HepG2 (cell line): ENCODE measurements at regions not wholly inside any gene's neighbourhood (a gene's known extent, or its start where the extent isn't known, plus 50 kb on each side); places are given as distances from the start of the nearest gene placed in this dataset.

Experiments used
- ATAC-seq: fragments of 200-7000 bp; cut with Tn5 transposase; 3 replicates; pipeline ENCODE4 v1.9.1; 2020; ENCODE audit warnings: mild to moderate bottlenecking, moderate library complexity
- BruUV-seq: library from RNA; stranded (reverse); fragments of 400-500 nt; replicated peaks from 2 replicates; lab custom pipeline; 2021; lab: Mats Ljungman, UMichigan
- CTCF ChIA-PET: fragments of 300-600 bp; formaldehyde crosslinking; extraction: SDS; loops from one replicate; lab custom pipeline; 2021; ENCODE audit warnings: low total read pairs, inconsistent platforms, low intra/inter-chr PET ratio; lab: Yijun Ruan, JAX
- POLR2A ChIA-PET: fragments of 350-600 bp; sonication (Branson Sonifier 250); formaldehyde crosslinking; loops from one replicate; lab custom pipeline; 2020; ENCODE audit warnings: antibody characterized with exemption, inconsistent platforms; lab: Yijun Ruan, JAX
- DNase-seq: peaks from one replicate; pipeline ENCODE4 v3.0.0-alpha.2; 2015; ENCODE audit warnings: low spot score
- FAIRE-seq: peaks from 3 replicates; lab custom pipeline; 2011; peaks lifted over from hg19 to GRCh38; lab: Jason Lieb, UNC
- H2AFZ ChIP-seq: one replicate; pipeline ENCODE4 v1.6.1; 2011; ENCODE audit warnings: low read length, inconsistent platforms
- H3K27ac ChIP-seq: fragments of 300-600 bp; 3 replicates; pipeline ENCODE4 v1.8.0; 2011; ENCODE audit warnings: mixed run types, mild to moderate bottlenecking, mixed read lengths, low read length, inconsistent platforms; ENCODE audit not compliant: insufficient read depth; ENCODE audit errors: extremely low read length
- H3K27me3 ChIP-seq, 2 experiments: fragments of 200-600 bp in 1 of 2; 2 replicates in 1 of 2; 3 replicates in 1 of 2; pipeline versions ENCODE4 v1.6.0 to v1.8.0; 2011; ENCODE audit warnings: low read length in 2 of 2, mild to moderate bottlenecking in 2 of 2, moderate library complexity in 2 of 2, inconsistent platforms in 1 of 2; ENCODE audit not compliant: insufficient read depth in 2 of 2, control insufficient read depth in 1 of 2
- H3K36me3 ChIP-seq, 2 experiments: fragments of 200-600 bp in 1 of 2; replicated peaks in 1 of 2; 2 replicates in 1 of 2; 3 replicates in 1 of 2; pipeline versions ENCODE4 v1.5.1 to v1.8.0; 2011; ENCODE audit warnings: low read length in 2 of 2, inconsistent platforms in 1 of 2; ENCODE audit not compliant: insufficient read depth in 2 of 2, control insufficient read depth in 1 of 2
- H3K4me1 ChIP-seq: 2 replicates; pipeline ENCODE4 v1.5.1; 2012; ENCODE audit warnings: low read length, inconsistent platforms; ENCODE audit not compliant: insufficient read depth
- H3K4me2 ChIP-seq: 2 replicates; pipeline ENCODE4 v1.6.0; 2011; ENCODE audit warnings: low read depth, low read length, inconsistent platforms
- H3K4me3 ChIP-seq, 3 experiments: fragments of 200-600 bp in 1 of 3; sonication (generic), shearing (Covaris generic) in 1 of 3; replicated peaks in 1 of 3; 2 replicates each; pipeline ENCODE4 v1.5.1; 2011 to 2016; ENCODE audit warnings: low read length in 3 of 3, inconsistent platforms in 2 of 3, low read depth in 2 of 3, mild to moderate bottlenecking in 2 of 3, control low read depth in 1 of 3, mixed read lengths in 1 of 3; ENCODE audit not compliant: insufficient read depth in 1 of 3
- H3K79me2 ChIP-seq: one replicate; pipeline ENCODE4 v1.6.1; 2011; ENCODE audit warnings: low read length, inconsistent platforms; ENCODE audit not compliant: insufficient read depth
- H3K9ac ChIP-seq: 2 replicates; pipeline ENCODE4 v1.6.0; 2011; ENCODE audit warnings: mild to moderate bottlenecking, low read depth, low read length, inconsistent platforms; ENCODE audit not compliant: insufficient read depth
- H3K9me3 ChIP-seq: 2 replicates; pipeline ENCODE4 v1.5.1; 2012; ENCODE audit warnings: mild to moderate bottlenecking, low read length
- H4K20me1 ChIP-seq: 2 replicates; pipeline ENCODE4 v1.6.0; 2011; ENCODE audit warnings: inconsistent platforms, mild to moderate bottlenecking, low read length, moderate library complexity; ENCODE audit not compliant: insufficient read depth
- KMT2B ChIP-seq: IDR thresholded peaks from 2 replicates; pipeline ENCODE4 v1.6.1; 2016; ENCODE audit warnings: missing genetic modification reagents, missing compliant biosample characterization
- NCOA2 ChIP-seq: sonication (generic); formaldehyde crosslinking; IDR thresholded peaks from 2 replicates; pipeline ENCODE4 v1.8.0; 2022; ENCODE audit warnings: inconsistent platforms
- RCOR2 ChIP-seq: IDR thresholded peaks from 2 replicates; pipeline ENCODE4 v1.6.1; 2016; ENCODE audit warnings: missing biosample characterization, missing genetic modification reagents
- REXO4 ChIP-seq: sonication (generic); formaldehyde crosslinking; IDR thresholded peaks from 2 replicates; pipeline ENCODE4 v1.8.0; 2022; ENCODE audit warnings: missing genetic modification reagents, mild to moderate bottlenecking, borderline replicate concordance
- RFX5 ChIP-seq: IDR thresholded peaks from 2 replicates; pipeline ENCODE4 v1.6.1; 2011; ENCODE audit warnings: low read depth, low read length, improper control_type of control experiment
- RORA ChIP-seq: sonication (generic); formaldehyde crosslinking; IDR thresholded peaks from 2 replicates; pipeline ENCODE4 v1.5.0; 2020; ENCODE audit warnings: mild to moderate bottlenecking, missing genetic modification reagents, moderate library complexity
- RXRB ChIP-seq: IDR thresholded peaks from 2 replicates; pipeline ENCODE4 v1.6.1; 2016; ENCODE audit warnings: borderline replicate concordance, missing genetic modification reagents, missing compliant biosample characterization
- SP2 ChIP-seq: sonication (generic); formaldehyde crosslinking; IDR thresholded peaks from 2 replicates; pipeline ENCODE4 v1.5.1; 2020; ENCODE audit warnings: mild to moderate bottlenecking, missing genetic modification reagents
- SRF ChIP-seq: IDR thresholded peaks from 2 replicates; pipeline ENCODE4 v1.6.1; 2011; ENCODE audit warnings: mild to moderate bottlenecking, low read depth, low read length, moderate library complexity
- TOE1 ChIP-seq: sonication (generic); formaldehyde crosslinking; IDR thresholded peaks from 2 replicates; pipeline ENCODE4 v1.4.0; 2020; ENCODE audit warnings: mild to moderate bottlenecking, missing genetic modification reagents
- ZNF24 ChIP-seq: fragments of 450-650 bp; IDR thresholded peaks from 2 replicates; pipeline ENCODE4 v1.6.1; 2017; ENCODE audit warnings: antibody characterized with exemption, mild to moderate bottlenecking
- ZNF451 ChIP-seq: sonication (generic); formaldehyde crosslinking; IDR thresholded peaks from 2 replicates; pipeline ENCODE4 v1.5.0; 2020; ENCODE audit warnings: mild to moderate bottlenecking, missing genetic modification reagents
- ZNF607 ChIP-seq: sonication (generic); formaldehyde crosslinking; IDR thresholded peaks from 2 replicates; pipeline ENCODE4 v1.5.1; 2020; ENCODE audit warnings: missing genetic modification reagents, mild to moderate bottlenecking, borderline replicate concordance
- ZNF781 ChIP-seq: sonication (generic); formaldehyde crosslinking; IDR thresholded peaks from 2 replicates; pipeline ENCODE4 v1.5.1; 2020; ENCODE audit warnings: borderline replicate concordance, mild to moderate bottlenecking, missing genetic modification reagents; ENCODE audit errors: not compliant biosample characterization
- WGBS: methylation state at CpG from one replicate; pipeline ENCODE4 v1.1.6; 2017; ENCODE audit warnings: low lambda C conversion rate; 5-methylcytosine and 5-hydroxymethylcytosine counted together
- in situ Hi-C: cut with HindIII; loops from 2 replicates; pipeline ENCODE4 v1.10.0; 2017; ENCODE audit warnings: low pct_unique_long_range_greater_than_20kb; ENCODE audit not compliant: extremely low pct_ligation_motif_present
- intact Hi-C: fragments of 100-400 bp; cut with micrococcal nuclease; formaldehyde crosslinking; loops from one replicate; pipeline ENCODE4 v1.10.0; 2022; ENCODE audit not compliant: unreplicated experiment
- TF ChIP-seq, protein P1 (sequence below): sonication (generic); formaldehyde crosslinking; IDR thresholded peaks from 2 replicates; pipeline ENCODE4 v1.5.1; 2020; ENCODE audit warnings: mild to moderate bottlenecking, moderate library complexity, missing genetic modification reagents
- TF ChIP-seq, protein P2 (sequence below): sonication (generic); formaldehyde crosslinking; IDR thresholded peaks from 2 replicates; pipeline ENCODE4 v1.8.1; 2023; ENCODE audit warnings: mild to moderate bottlenecking, inconsistent platforms, moderate library complexity, missing genetic modification reagents, borderline replicate concordance
- TF ChIP-seq, protein P3 (sequence below): sonication (generic); formaldehyde crosslinking; IDR thresholded peaks from 2 replicates; pipeline ENCODE4 v1.5.0; 2020; ENCODE audit warnings: mild to moderate bottlenecking, missing genetic modification reagents

DNA sequence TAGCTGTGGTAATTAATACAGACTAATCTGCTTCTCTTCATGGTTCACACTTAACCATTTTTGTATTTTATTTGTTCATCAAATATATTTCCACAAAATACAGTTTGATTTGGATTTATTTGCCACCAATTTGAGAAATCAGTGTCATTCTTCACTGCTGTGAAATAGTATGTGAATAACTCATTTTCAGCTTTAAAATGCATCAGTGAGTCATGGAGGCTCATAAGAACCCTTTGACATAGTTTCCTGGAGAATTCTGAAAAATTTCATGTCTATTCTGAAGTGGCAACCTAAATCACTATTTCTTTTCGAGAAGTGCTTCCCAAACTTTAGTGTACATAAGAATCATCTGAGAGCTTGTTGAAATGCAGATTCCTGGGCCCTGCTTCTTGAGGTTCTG lies 1026.7 kb upstream of the ACVR2A start:
- TF ChIP-seq RCOR2 (CRISPR knock-in tag) = no peak
- TF ChIP-seq, protein P1, sequence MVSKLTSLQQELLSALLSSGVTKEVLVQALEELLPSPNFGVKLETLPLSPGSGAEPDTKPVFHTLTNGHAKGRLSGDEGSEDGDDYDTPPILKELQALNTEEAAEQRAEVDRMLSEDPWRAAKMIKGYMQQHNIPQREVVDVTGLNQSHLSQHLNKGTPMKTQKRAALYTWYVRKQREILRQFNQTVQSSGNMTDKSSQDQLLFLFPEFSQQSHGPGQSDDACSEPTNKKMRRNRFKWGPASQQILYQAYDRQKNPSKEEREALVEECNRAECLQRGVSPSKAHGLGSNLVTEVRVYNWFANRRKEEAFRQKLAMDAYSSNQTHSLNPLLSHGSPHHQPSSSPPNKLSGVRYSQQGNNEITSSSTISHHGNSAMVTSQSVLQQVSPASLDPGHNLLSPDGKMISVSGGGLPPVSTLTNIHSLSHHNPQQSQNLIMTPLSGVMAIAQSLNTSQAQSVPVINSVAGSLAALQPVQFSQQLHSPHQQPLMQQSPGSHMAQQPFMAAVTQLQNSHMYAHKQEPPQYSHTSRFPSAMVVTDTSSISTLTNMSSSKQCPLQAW (CRISPR knock-in tag) = no peak
- TF ChIP-seq ZNF607 (CRISPR knock-in tag) = no peak
- no peak for TF ChIP-seq ZNF781 (CRISPR knock-in tag)
- TF ChIP-seq TOE1 = no peak
- no peak for TF ChIP-seq ZNF24
- TF ChIP-seq, protein P2, sequence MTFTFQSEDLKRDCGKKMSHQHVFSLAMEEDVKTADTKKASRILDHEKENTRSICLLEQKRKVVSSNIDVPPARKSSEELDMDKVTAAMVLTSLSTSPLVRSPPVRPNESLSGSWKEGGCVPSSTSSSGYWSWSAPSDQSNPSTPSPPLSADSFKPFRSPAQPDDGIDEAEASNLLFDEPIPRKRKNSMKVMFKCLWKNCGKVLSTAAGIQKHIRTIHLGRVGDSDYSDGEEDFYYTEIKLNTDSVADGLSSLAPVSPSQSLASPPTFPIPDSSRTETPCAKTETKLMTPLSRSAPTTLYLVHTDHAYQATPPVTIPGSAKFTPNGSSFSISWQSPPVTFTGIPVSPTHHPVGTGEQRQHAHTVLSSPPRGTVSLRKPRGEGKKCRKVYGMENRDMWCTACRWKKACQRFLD (CRISPR knock-in tag) = no peak
- no peak for TF ChIP-seq ZNF451 (CRISPR knock-in tag)
- no peak for TF ChIP-seq NCOA2
- TF ChIP-seq SP2 (CRISPR knock-in tag) = no peak
- TF ChIP-seq RFX5 = no peak
- TF ChIP-seq RXRB (CRISPR knock-in tag) = no peak
- no peak for TF ChIP-seq RORA (CRISPR knock-in tag)
- no peak for TF ChIP-seq REXO4
- TF ChIP-seq, protein P3, sequence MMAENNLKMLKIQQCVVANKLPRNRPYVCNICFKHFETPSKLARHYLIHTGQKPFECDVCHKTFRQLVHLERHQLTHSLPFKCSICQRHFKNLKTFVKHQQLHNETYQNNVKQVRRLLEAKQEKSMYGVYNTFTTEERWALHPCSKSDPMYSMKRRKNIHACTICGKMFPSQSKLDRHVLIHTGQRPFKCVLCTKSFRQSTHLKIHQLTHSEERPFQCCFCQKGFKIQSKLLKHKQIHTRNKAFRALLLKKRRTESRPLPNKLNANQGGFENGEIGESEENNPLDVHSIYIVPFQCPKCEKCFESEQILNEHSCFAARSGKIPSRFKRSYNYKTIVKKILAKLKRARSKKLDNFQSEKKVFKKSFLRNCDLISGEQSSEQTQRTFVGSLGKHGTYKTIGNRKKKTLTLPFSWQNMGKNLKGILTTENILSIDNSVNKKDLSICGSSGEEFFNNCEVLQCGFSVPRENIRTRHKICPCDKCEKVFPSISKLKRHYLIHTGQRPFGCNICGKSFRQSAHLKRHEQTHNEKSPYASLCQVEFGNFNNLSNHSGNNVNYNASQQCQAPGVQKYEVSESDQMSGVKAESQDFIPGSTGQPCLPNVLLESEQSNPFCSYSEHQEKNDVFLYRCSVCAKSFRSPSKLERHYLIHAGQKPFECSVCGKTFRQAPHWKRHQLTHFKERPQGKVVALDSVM = no peak
- TF ChIP-seq KMT2B (CRISPR knock-in tag) = no peak
- no peak for TF ChIP-seq SRF
- H3K79me2 ChIP-seq = no peaks in the 10 kb centered on the region
- CTCF ChIA-PET = no interaction called here
- intact Hi-C loops = no loop called here
- 0% methylated on average over 1 of the region's 1 CpG for WGBS
- H3K9ac ChIP-seq = no peak overlapping the region
- no TSS peak for BruUV-seq
- in situ Hi-C loops = no loop called here
- peaks cover 5% of the 10 kb centered on the region; the same call in 1 of the 2 replicates for H3K9me3 ChIP-seq
- no peak for FAIRE-seq
- no peaks in the 10 kb centered on the region for H3K4me1 ChIP-seq
- no peak for ATAC-seq
- H3K27me3 ChIP-seq = no peaks in the 10 kb centered on the region
- no peak overlapping the region for H3K4me2 ChIP-seq
- no peak overlapping the region for H3K4me3 ChIP-seq
- no peak for DNase-seq
- POLR2A ChIA-PET = no interaction called here
- no peaks in the 10 kb centered on the region for H3K36me3 ChIP-seq
- H4K20me1 ChIP-seq = no peaks in the 10 kb centered on the region
- H3K27ac ChIP-seq = no peak overlapping the region
- H2AFZ ChIP-seq = no peak overlapping the region
